Inflammatory macrophage treated with lipopolysaccharide for 1 hour (primary cell): ENCODE measurements at regions not wholly inside any gene's neighbourhood (a gene's known extent, or its start where the extent isn't known, plus 50 kb on each side); places are given as distances from the start of the nearest gene placed in this dataset.

Experiments
- DNase-seq, 2 donors: peaks; one replicate each; pipeline ENCODE4 v3.0.0-alpha.2; 2020 to 2022

GRCh38 chr13:100753376-100753775 is 78.8 kb upstream of the TMTC4 start:
- no peak for DNase-seq

GRCh38 chr13:100751826-100752225 is 77.2 kb upstream of the TMTC4 start:
- DNase-seq, result no peak

- no peak for DNase-seq
These were observed 72.5 kb upstream of the TMTC4 start for GRCh38 chr13:100746953-100747683.

- peak in 1 of 2 donors; percentile 1 for DNase-seq
These were observed 63.7 kb upstream of the TMTC4 start for GRCh38 chr13:100738176-100738855.

GRCh38 chr13:100735494-100735893 is 60.9 kb upstream of the TMTC4 start:
- DNase-seq, result no peak

- DNase-seq, result no peak
These were observed 59.7 kb upstream of the TMTC4 start for GRCh38 chr13:100734194-100734720.

GRCh38 chr13:100733261-100733660 is 58.7 kb upstream of the TMTC4 start:
- DNase-seq, result no peak

GRCh38 chr13:100728201-100728600 is 53.6 kb upstream of the TMTC4 start:
- no peak for DNase-seq

GRCh38 chr13:100725472-100725871 is 50.9 kb upstream of the TMTC4 start:
- no peak for DNase-seq

GRCh38 chr13:100724568-100724967 is 50.0 kb upstream of the TMTC4 start:
- no peak for DNase-seq
